ENCODE measurements at regions not wholly inside any gene's neighbourhood (a gene's known extent, or its start where the extent isn't known, plus 50 kb on each side); places are given as distances from the start of the nearest gene placed in this dataset.

GRCh38 chr5:175035882-175036533 lies 311.6 kb downstream of the MSX2 start:
- no peak for TF ChIP-seq CTCF (IDR thresholded peaks at IDR 0.05; ENCODE audit: extremely low read depth, missing control alignments)
- no peak for DNase-seq (ENCODE audit: low spot score)

DNA sequence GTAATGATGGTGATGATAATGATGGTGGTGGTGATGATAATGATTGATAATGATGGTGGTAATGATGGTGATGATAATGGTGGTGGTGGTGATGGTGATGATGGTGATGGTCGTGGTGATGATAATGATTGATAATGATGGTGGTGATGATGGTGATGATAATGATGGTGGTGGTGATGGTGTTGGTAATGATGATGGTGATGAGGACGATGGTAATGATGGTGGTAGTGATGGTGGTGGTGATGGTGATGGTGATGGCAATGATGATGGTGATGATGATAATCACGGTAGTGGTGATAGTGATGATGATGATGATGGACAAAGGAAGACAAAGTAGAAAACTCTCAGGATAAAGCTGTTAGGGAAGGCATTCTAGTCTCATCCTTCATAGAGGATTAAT lies 310.5 kb downstream of the MSX2 start:
- no peak for TF ChIP-seq CTCF (IDR thresholded peaks at IDR 0.05; ENCODE audit: extremely low read depth, missing control alignments)
- DNase-seq (ENCODE audit: low spot score) = no peak

DNA sequence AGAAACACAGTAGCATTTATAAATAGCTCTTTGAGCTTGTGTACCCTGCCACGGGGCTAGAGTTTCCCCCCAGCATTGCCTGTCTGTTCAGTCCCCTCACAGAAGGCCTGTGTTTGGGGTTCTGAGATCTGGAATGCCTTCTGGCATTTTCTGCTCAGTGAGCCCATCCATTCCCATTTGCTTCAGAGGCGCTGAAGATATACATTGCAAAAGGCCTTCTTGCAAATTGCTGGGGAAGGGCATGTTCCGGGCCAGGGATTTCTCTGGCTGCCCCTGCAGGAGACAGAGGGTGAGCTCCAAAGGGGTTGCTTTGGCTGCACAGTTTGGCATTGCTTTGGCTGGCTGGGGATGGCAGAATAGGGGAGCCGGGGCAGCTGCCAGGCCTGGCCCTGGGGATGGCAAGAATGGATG lies 308.4 kb downstream of the MSX2 start:
- DNase-seq (ENCODE audit: low spot score) = no peak
- no peak for TF ChIP-seq CTCF (IDR thresholded peaks at IDR 0.05; ENCODE audit: extremely low read depth, missing control alignments)

- no peak for DNase-seq (ENCODE audit: low spot score)
- no peak for TF ChIP-seq CTCF (IDR thresholded peaks at IDR 0.05; ENCODE audit: extremely low read depth, missing control alignments)
Observed at GRCh38 chr5:175032013-175032412, 307.6 kb downstream of the MSX2 start.

DNA sequence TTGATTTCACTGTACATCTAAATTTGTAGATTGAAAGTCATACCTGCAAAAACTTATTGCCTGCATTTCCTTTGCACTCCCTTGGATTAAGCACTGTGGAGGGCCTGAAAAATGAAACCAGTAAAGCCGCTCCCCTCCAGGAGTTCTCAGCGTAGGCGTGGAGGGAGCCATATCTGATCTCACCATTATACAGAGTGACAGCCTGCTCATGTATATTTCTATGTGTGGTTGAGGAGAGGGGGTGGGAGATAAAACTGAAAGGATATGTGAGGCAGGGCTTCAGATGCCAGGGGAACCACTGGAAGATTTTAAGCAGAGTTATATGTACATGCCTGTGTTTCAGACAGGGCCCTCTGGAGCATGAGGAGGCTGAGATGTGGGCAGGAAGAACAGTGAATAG lies 303.0 kb downstream of the MSX2 start:
- no peak for DNase-seq (ENCODE audit: low spot score)
- TF ChIP-seq CTCF (IDR thresholded peaks at IDR 0.05; ENCODE audit: extremely low read depth, missing control alignments) = no peak

DNA sequence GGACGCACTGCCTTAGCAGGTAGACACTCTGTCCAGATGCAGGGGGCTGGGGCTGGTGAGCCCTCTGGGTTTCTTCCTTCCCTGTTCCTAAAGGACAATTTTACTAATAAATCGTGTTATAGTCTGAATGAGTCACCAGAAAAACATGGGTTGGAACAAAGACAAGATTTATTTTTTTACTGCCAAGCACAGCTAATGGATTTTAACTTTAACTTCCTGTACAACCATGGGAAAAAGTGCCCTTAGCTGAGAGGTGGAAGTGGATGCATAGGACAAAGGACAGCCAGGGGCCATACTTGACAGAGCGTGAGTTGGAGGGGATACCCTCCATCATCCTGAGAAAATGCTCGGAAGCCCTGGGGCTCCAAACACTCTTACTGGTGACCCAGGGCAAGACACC lies 300.7 kb downstream of the MSX2 start:
- no peak for DNase-seq (ENCODE audit: low spot score)
- no peak for TF ChIP-seq CTCF (IDR thresholded peaks at IDR 0.05; ENCODE audit: extremely low read depth, missing control alignments)

GRCh38 chr5:175021841-175022625 lies 297.7 kb downstream of the MSX2 start:
- no peak for TF ChIP-seq CTCF (IDR thresholded peaks at IDR 0.05; ENCODE audit: extremely low read depth, missing control alignments)
- no peak for DNase-seq (ENCODE audit: low spot score)

Measured in GM20000 (cell line).